Kidney (tissue), 13 donors: ENCODE measurements at regions not wholly inside any gene's neighbourhood (a gene's known extent, or its start where the extent isn't known, plus 50 kb on each side); places are given as distances from the start of the nearest gene placed in this dataset.

Experiments
- DNase-seq, 5 donors: peaks; one replicate each; pipeline ENCODE4 v3.0.0-alpha.2; 2013 to 2020
- FAIRE-seq: peaks from 2 replicates; lab custom pipeline; 2012; peaks lifted over from hg19 to GRCh38; lab: Jason Lieb, UNC
- H3K27ac ChIP-seq, 2 donors: one replicate each; pipeline ENCODE4 v1.7.0; 2013; ENCODE audit warnings: low read depth in 2 of 2, low read length in 2 of 2, inconsistent platforms in 1 of 2
- H3K27me3 ChIP-seq: one replicate; pipeline ENCODE4 v1.7.1; 2013; ENCODE audit warnings: low read length, inconsistent platforms; ENCODE audit not compliant: control insufficient read depth, insufficient read depth
- H3K36me3 ChIP-seq, 3 donors: one replicate each; pipeline versions ENCODE4 v1.7.0 to v1.7.1; 2013; ENCODE audit warnings: low read length in 3 of 3, control low read depth in 1 of 3, inconsistent platforms in 1 of 3; ENCODE audit not compliant: insufficient read depth in 3 of 3, control insufficient read depth in 2 of 3
- H3K4me1 ChIP-seq, 3 donors: one replicate each; pipeline versions ENCODE4 v1.7.0 to v1.7.1; 2013; ENCODE audit warnings: low read length in 3 of 3, inconsistent platforms in 1 of 3, low read depth in 1 of 3; ENCODE audit not compliant: control insufficient read depth in 2 of 3, insufficient read depth in 2 of 3
- H3K4me3 ChIP-seq, 3 donors: one replicate each; pipeline versions ENCODE4 v1.7.0 to v1.8.1; 2013; ENCODE audit warnings: low read length in 3 of 3, control low read depth in 1 of 3, inconsistent platforms in 1 of 3
- H3K9ac ChIP-seq, 3 donors: one replicate each; pipeline versions ENCODE4 v1.7.0 to v1.7.1; 2013; ENCODE audit warnings: low read length in 3 of 3, control low read depth in 1 of 3, inconsistent platforms in 1 of 3
- H3K9me3 ChIP-seq, 3 donors: one replicate each; pipeline versions ENCODE4 v1.7.0 to v1.7.1; 2013; ENCODE audit warnings: low read length in 3 of 3, control low read depth in 1 of 3, inconsistent platforms in 1 of 3; ENCODE audit not compliant: control insufficient read depth in 2 of 3, insufficient read depth in 1 of 3
- intact Hi-C: fragments of 100-400 bp; cut with DNase I; formaldehyde crosslinking; loops from one replicate; pipeline ENCODE4 v1.11.1; 2022
- TF ChIP-seq, protein P1 (sequence below): IDR thresholded peaks from 3 replicates; pipeline ENCODE4 v1.5.1; 2012; ENCODE audit warnings: mild to moderate bottlenecking, moderate library complexity, borderline replicate concordance; ENCODE audit not compliant: insufficient read depth; ENCODE audit errors: extremely low read depth
- donor health status: control.
- donor health status: control.
- donor health status: control.
- donor health status: control.
- donor health status: control.
- donor health status: DM: yes; HTN: yes; CAD: no.
- donor health status: Normal renal cell carcinoma (clear cell type).

DNA sequence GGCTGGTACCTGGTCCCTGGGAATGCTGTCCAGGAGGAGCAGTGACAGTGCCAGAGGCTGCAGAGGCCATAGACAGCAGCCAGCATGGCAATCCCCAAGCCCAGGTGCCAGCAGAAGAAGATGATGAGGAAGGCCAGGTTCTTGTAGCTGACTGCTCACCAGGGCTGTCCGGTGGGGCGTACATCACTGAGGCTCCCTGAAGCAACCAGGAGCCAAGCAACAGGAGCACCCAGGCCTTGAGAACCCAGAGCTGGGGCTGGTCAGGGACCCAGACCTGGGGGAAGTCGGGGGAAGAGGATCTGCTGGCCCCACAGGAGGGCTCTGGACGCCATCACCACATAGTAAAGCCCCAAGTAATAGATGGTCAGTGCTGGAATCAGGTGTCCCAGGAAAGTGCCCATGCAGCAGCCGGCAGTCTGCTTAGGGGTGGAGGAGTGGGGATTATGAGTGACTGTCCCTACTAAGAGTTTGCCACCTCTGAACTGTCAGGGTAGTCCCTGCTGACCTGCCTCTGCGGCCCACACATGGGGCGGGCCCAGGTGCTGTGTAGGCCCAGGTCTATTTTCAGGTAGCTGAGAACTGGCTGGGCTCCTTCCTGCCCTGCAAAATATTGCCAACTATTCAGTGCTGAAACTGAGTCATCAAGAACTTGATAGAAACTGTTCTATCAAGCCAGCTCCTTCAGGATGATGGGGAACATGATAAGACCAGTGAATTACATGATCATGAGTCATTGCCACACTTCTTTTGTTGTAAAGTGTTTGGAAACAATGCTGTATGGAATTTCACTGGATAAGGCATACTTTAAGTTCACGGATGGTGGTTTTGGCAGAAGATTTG lies 68.7 kb downstream of the CHRD start:
- Histone ChIP-seq H3K4me1 (no peaks in the 10 kb centered on the region), H3K9ac (no peak overlapping the region), H3K9me3 (no peaks in the 10 kb centered on the region), H3K36me3 (no peaks in the 10 kb centered on the region), H3K4me3 (no peak overlapping the region), H3K27ac (no peak overlapping the region), H3K27me3 (no peaks in the 10 kb centered on the region)
- TF ChIP-seq, protein P1, sequence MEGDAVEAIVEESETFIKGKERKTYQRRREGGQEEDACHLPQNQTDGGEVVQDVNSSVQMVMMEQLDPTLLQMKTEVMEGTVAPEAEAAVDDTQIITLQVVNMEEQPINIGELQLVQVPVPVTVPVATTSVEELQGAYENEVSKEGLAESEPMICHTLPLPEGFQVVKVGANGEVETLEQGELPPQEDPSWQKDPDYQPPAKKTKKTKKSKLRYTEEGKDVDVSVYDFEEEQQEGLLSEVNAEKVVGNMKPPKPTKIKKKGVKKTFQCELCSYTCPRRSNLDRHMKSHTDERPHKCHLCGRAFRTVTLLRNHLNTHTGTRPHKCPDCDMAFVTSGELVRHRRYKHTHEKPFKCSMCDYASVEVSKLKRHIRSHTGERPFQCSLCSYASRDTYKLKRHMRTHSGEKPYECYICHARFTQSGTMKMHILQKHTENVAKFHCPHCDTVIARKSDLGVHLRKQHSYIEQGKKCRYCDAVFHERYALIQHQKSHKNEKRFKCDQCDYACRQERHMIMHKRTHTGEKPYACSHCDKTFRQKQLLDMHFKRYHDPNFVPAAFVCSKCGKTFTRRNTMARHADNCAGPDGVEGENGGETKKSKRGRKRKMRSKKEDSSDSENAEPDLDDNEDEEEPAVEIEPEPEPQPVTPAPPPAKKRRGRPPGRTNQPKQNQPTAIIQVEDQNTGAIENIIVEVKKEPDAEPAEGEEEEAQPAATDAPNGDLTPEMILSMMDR, result no peak
- intact Hi-C loops, result no loop called here
- no peak for FAIRE-seq
- DNase-seq, result no peak

DNA sequence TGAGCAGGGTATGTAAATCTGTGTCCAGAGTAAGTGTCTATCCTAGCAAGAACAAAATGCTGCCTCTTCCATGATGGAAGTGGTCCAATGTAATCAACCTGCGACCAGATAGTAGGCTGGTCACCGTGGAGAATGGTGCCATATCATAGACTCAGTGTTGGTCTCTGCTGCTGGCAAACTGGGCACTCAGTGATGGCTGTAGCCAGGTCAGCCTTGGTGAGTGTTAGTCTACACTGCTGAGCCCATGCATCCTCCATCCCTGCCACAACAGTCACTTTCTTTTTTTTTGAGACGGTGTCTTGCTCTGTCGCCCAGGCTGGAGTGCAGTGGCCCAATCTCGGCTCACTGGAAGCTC lies 69.3 kb downstream of the CHRD start:
- DNase-seq (no peak), FAIRE-seq (no peak)
- intact Hi-C loops, result no loop called here
- Histone ChIP-seq H3K4me3 (no peak overlapping the region), H3K4me1 (no peaks in the 10 kb centered on the region), H3K27me3 (no peaks in the 10 kb centered on the region), H3K9ac (no peak overlapping the region), H3K9me3 (no peaks in the 10 kb centered on the region), H3K27ac (no peak overlapping the region), H3K36me3 (no peaks in the 10 kb centered on the region)
- TF ChIP-seq, protein P1, result no peak

DNA sequence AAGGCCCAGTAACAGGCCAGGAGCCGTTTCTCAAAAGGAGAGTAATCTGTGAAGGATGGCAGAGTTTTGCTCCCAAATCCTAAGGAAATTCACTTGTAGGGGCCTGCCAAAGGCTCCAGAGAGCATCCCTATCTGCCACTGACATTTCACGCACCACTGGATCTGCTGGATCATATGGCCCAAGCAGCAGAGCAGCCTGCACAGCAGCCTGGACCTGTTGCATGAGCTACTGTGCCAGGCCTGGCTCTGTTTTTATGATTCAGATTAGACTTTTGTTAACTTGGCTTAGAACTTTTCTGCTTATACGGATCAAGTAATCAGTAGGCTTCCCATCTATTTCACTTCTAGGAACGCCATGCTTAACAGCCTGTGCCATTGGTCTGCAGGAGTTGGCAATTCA lies 70.7 kb downstream of the CHRD start:
- DNase-seq (peak in 2 of 5 donors; percentile 18 to 27), FAIRE-seq (no peak)
- Histone ChIP-seq H3K27ac (no peak overlapping the region), H3K9ac (no peak overlapping the region), H3K9me3 (no peaks in the 10 kb centered on the region), H3K36me3 (no peaks in the 10 kb centered on the region), H3K27me3 (no peaks in the 10 kb centered on the region), H3K4me1 (no peaks in the 10 kb centered on the region), H3K4me3 (no peak overlapping the region)
- TF ChIP-seq, protein P1, result no peak
- intact Hi-C loops, result no loop called here
